DND-41 (cell line): ENCODE measurements at regions not wholly inside any gene's neighbourhood (a gene's known extent, or its start where the extent isn't known, plus 50 kb on each side); places are given as distances from the start of the nearest gene placed in this dataset.

ENCODE experiments used
- CTCF ChIP-seq: IDR thresholded peaks from 2 replicates; pipeline ENCODE4 v1.5.1; 2012; ENCODE audit warnings: borderline replicate concordance, low read length, moderate library complexity, mild to moderate bottlenecking; ENCODE audit not compliant: poor library complexity, severe bottlenecking; ENCODE audit errors: extremely low read depth
- EZH2 ChIP-seq: IDR thresholded peaks from 3 replicates; pipeline ENCODE4 v1.6.1; 2012; ENCODE audit warnings: borderline replicate concordance, low read depth, mild to moderate bottlenecking, moderate library complexity, low read length, inconsistent platforms; ENCODE audit not compliant: severe bottlenecking

- TF ChIP-seq CTCF (no peak), EZH2 (no peak)
These were observed 56.1 kb upstream of the TUT7 start for GRCh38 chr9:86410281-86410680.
